CD14-positive monocyte (primary cell): ENCODE measurements at regions not wholly inside any gene's neighbourhood (a gene's known extent, or its start where the extent isn't known, plus 50 kb on each side); places are given as distances from the start of the nearest gene placed in this dataset.
A peak's percentile ranks its signal among the peaks of the same experiment; 100 is the strongest.

Experiments
- DNase-seq, 3 donors: peaks; one replicate each; pipeline ENCODE4 v3.0.0-alpha.2; 2011 to 2022
- H2AFZ ChIP-seq: 2 replicates; pipeline ENCODE4 v1.6.0; 2012; ENCODE audit warnings: mild to moderate bottlenecking, low read depth, low read length, inconsistent platforms; ENCODE audit not compliant: insufficient read depth, poor library complexity, severe bottlenecking
- H3K27ac ChIP-seq, 2 donors: 1 replicate in 1 of 2; 2 replicates in 1 of 2; pipeline ENCODE4 v1.5.1; 2012 to 2013; ENCODE audit warnings: low read length in 2 of 2, control low read depth in 1 of 2, inconsistent platforms in 1 of 2, low read depth in 1 of 2, mild to moderate bottlenecking in 1 of 2
- H3K27me3 ChIP-seq, 2 donors: one replicate each; pipeline versions ENCODE4 v1.6.0 to v1.6.1; 2011 to 2013; ENCODE audit warnings: low read length in 2 of 2; ENCODE audit not compliant: control insufficient read depth in 2 of 2, insufficient read depth in 2 of 2
- H3K36me3 ChIP-seq, 2 donors: replicated peaks in 1 of 2; 1 replicate in 1 of 2; 2 replicates in 1 of 2; pipeline versions ENCODE4 v1.5.1 to v1.6.1; 2012 to 2013; ENCODE audit warnings: low read length in 2 of 2, control low read depth in 1 of 2, inconsistent platforms in 1 of 2, mild to moderate bottlenecking in 1 of 2; ENCODE audit not compliant: insufficient read depth in 2 of 2, control insufficient read depth in 1 of 2
- H3K4me1 ChIP-seq, 2 donors: 1 replicate in 1 of 2; 2 replicates in 1 of 2; pipeline versions ENCODE4 v1.5.1 to v1.6.1; 2012 to 2013; ENCODE audit warnings: low read length in 2 of 2, control low read depth in 1 of 2, inconsistent platforms in 1 of 2, mild to moderate bottlenecking in 1 of 2, moderate library complexity in 1 of 2; ENCODE audit not compliant: insufficient read depth in 2 of 2, control insufficient read depth in 1 of 2
- H3K4me2 ChIP-seq: replicated peaks from 2 replicates; pipeline ENCODE3; 2012; ENCODE audit warnings: low read length, moderate library complexity, mild to moderate bottlenecking; ENCODE audit not compliant: poor library complexity, severe bottlenecking; ENCODE audit errors: extremely low read depth
- H3K4me3 ChIP-seq, 3 experiments: fragments of 200-600 bp in 1 of 3; sonication (generic) in 1 of 3; replicated peaks in 1 of 3; 1 replicate in 2 of 3; 2 replicates in 1 of 3; pipeline ENCODE4 v1.5.1; 2011 to 2013; ENCODE audit warnings: low read length in 3 of 3, mild to moderate bottlenecking in 3 of 3, control low read depth in 2 of 3, low read depth in 2 of 3, inconsistent platforms in 1 of 3, moderate library complexity in 1 of 3
- H3K79me2 ChIP-seq: 2 replicates; pipeline ENCODE4 v1.6.0; 2012; ENCODE audit warnings: mild to moderate bottlenecking, control low read depth, inconsistent platforms, low read length, moderate library complexity; ENCODE audit not compliant: insufficient read depth
- H3K9ac ChIP-seq: 2 replicates; pipeline ENCODE4 v1.6.0; 2017; ENCODE audit warnings: low read length, mild to moderate bottlenecking; ENCODE audit not compliant: insufficient read depth, poor library complexity, severe bottlenecking
- H3K9me3 ChIP-seq, 2 donors: replicated peaks in 1 of 2; 1 replicate in 1 of 2; 2 replicates in 1 of 2; pipeline versions ENCODE4 v1.5.1 to v1.6.1; 2012 to 2013; ENCODE audit warnings: low read length in 2 of 2, control low read depth in 1 of 2; ENCODE audit not compliant: control insufficient read depth in 1 of 2, insufficient read depth in 1 of 2
- H4K20me1 ChIP-seq: 2 replicates; pipeline ENCODE4 v1.6.0; 2012; ENCODE audit warnings: mild to moderate bottlenecking, low read length, control low read depth, moderate library complexity; ENCODE audit not compliant: insufficient read depth
- H3K27ac Mint-ChIP-seq, 7 donors: one replicate each; pipeline ENCODE4 v1.8.0; 2020; ENCODE audit warnings: mild to moderate bottlenecking in 7 of 7, mixed read lengths in 7 of 7, moderate library complexity in 6 of 7, inconsistent platforms in 2 of 7
- H3K27me3 Mint-ChIP-seq, 3 donors: one replicate each; pipeline ENCODE4 v1.8.0; 2021 to 2022; ENCODE audit warnings: low read depth in 3 of 3, mild to moderate bottlenecking in 3 of 3, mixed read lengths in 3 of 3, moderate library complexity in 3 of 3, inconsistent platforms in 1 of 3
- H3K36me3 Mint-ChIP-seq, 2 donors: one replicate each; pipeline ENCODE4 v1.8.0; 2020; ENCODE audit warnings: mixed read lengths in 2 of 2, inconsistent platforms in 1 of 2, mild to moderate bottlenecking in 1 of 2
- H3K4me1 Mint-ChIP-seq: one replicate; pipeline ENCODE4 v1.8.0; 2020; ENCODE audit warnings: mild to moderate bottlenecking, mixed read lengths
- H3K4me3 Mint-ChIP-seq, 2 donors: one replicate each; pipeline ENCODE4 v1.8.0; 2020; ENCODE audit warnings: mild to moderate bottlenecking in 2 of 2, mixed read lengths in 2 of 2, moderate library complexity in 1 of 2
- H3K9me3 Mint-ChIP-seq, 7 donors: one replicate each; pipeline ENCODE4 v1.8.0; 2020 to 2022; ENCODE audit warnings: mixed read lengths in 7 of 7, mild to moderate bottlenecking in 6 of 7, moderate library complexity in 6 of 7, inconsistent platforms in 2 of 7
- WGBS: methylation state at CpG from one replicate; pipeline ENCODE4 v1.1.5; 2013; ENCODE audit warnings: missing lambda C conversion rate; ENCODE audit not compliant: insufficient coverage; 5-methylcytosine and 5-hydroxymethylcytosine counted together
- intact Hi-C, 2 donors: fragments of 100-400 bp; cut with micrococcal nuclease; formaldehyde crosslinking; loops; one replicate each; pipeline versions ENCODE4 v1.15.0 to v1.15.1; 2023
- TF ChIP-seq, protein P1 (sequence below): fragments of 200-600 bp; IDR thresholded peaks from one replicate; pipeline ENCODE4 v1.8.0; 2022; ENCODE audit warnings: antibody characterized with exemption, mild to moderate bottlenecking

DNA sequence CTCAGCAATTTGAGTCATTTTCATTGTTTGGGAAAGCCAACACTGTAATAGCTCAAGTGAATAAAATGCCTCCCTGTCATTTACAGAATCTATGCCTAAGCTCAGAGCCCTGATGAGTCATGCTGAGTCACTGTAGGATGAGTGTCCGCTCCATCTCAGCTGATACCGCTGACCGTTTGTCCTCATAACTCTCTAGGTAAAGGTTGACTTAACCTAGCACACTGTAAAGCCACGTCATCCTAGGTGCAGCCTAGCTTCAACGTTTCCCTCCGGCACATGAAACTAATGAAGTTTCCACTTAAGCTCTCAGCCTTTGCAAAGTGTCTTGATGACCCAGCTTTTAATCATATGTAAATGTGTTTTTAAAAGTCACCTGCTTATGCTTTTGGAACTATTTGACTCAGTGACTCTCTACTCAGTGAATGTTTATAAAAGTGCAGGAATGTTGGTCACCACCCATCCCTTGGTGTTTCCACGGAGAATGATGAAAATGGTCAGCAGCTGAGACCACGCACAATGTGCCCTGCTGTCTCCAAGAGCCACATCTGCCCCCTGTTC, 154.0 kb downstream of the PMAIP1 start:
- H3K27me3 Mint-ChIP-seq, result no peaks in the 10 kb centered on the region
- H3K9ac ChIP-seq, result no peak overlapping the region
- H3K4me3 Mint-ChIP-seq, result no peak overlapping the region
- no peak overlapping the region for H2AFZ ChIP-seq
- H3K27ac Mint-ChIP-seq, result no peak overlapping the region
- no peak overlapping the region for H3K27ac ChIP-seq
- H3K4me2 ChIP-seq, result no peak overlapping the region
- no peaks in the 10 kb centered on the region for H3K4me1 ChIP-seq
- 90% methylated on average over 8 of the region's 8 CpGs for WGBS
- H3K36me3 Mint-ChIP-seq, result no peaks in the 10 kb centered on the region
- no peaks in the 10 kb centered on the region for H4K20me1 ChIP-seq
- H3K9me3 ChIP-seq, result no peaks in the 10 kb centered on the region
- TF ChIP-seq, protein P1, sequence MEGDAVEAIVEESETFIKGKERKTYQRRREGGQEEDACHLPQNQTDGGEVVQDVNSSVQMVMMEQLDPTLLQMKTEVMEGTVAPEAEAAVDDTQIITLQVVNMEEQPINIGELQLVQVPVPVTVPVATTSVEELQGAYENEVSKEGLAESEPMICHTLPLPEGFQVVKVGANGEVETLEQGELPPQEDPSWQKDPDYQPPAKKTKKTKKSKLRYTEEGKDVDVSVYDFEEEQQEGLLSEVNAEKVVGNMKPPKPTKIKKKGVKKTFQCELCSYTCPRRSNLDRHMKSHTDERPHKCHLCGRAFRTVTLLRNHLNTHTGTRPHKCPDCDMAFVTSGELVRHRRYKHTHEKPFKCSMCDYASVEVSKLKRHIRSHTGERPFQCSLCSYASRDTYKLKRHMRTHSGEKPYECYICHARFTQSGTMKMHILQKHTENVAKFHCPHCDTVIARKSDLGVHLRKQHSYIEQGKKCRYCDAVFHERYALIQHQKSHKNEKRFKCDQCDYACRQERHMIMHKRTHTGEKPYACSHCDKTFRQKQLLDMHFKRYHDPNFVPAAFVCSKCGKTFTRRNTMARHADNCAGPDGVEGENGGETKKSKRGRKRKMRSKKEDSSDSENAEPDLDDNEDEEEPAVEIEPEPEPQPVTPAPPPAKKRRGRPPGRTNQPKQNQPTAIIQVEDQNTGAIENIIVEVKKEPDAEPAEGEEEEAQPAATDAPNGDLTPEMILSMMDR, result no peak
- H3K9me3 Mint-ChIP-seq, result peaks cover 0 to 5% (median 1%) of the 10 kb centered on the region in 7 donors
- H3K4me1 Mint-ChIP-seq, result no peaks in the 10 kb centered on the region
- intact Hi-C loops, result no loop called here
- no peak overlapping the region for H3K4me3 ChIP-seq
- H3K27me3 ChIP-seq, result no peaks in the 10 kb centered on the region
- no peaks in the 10 kb centered on the region for H3K36me3 ChIP-seq
- H3K79me2 ChIP-seq, result no peaks in the 10 kb centered on the region
- DNase-seq, result peak in 1 of 3 donors; percentile 3

DNA sequence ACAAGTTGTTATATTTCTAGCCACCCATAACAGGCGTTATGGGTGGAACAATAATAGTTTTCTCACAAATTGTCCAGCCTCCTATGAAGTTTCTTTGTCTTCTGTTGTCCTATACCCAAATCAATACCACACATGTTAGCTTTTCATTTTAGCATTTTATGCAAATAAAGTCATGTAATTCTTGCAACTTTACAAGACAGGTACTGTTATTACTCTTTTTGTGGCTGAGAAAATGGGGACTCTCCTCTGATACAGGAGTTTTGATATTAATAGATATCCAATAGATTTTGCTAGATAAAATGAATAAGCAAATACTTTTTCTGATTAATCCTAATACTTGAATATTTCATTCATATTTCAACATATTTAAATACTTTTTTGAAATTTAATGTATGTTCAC, 151.0 kb downstream of the PMAIP1 start:
- intact Hi-C loops, result no loop called here
- no CpG with 5 or more reads among the region's 1 CpG for WGBS
- H3K27me3 ChIP-seq, result no peaks in the 10 kb centered on the region
- Mint-ChIP-seq H3K27ac (no peak overlapping the region), H3K4me1 (no peaks in the 10 kb centered on the region), H3K27me3 (peaks cover 0 to 4% (median 2%) of the 10 kb centered on the region in 3 donors), H3K4me3 (no peak overlapping the region), H3K9me3 (peaks cover 0 to 3% (median 0%) of the 10 kb centered on the region in 7 donors), H3K36me3 (no peaks in the 10 kb centered on the region)
- H4K20me1 ChIP-seq, result no peaks in the 10 kb centered on the region
- H3K4me2 ChIP-seq, result no peak overlapping the region
- no peak overlapping the region for H3K27ac ChIP-seq
- no peaks in the 10 kb centered on the region for H3K36me3 ChIP-seq
- no peaks in the 10 kb centered on the region for H3K9me3 ChIP-seq
- H2AFZ ChIP-seq, result no peak overlapping the region
- H3K79me2 ChIP-seq, result no peaks in the 10 kb centered on the region
- DNase-seq, result no peak
- H3K4me3 ChIP-seq, result no peak overlapping the region
- no peaks in the 10 kb centered on the region for H3K4me1 ChIP-seq
- no peak overlapping the region for H3K9ac ChIP-seq
- TF ChIP-seq, protein P1, result no peak
